LNCaP clone FGC (cell line): ENCODE measurements at regions not wholly inside any gene's neighbourhood (a gene's known extent, or its start where the extent isn't known, plus 50 kb on each side); places are given as distances from the start of the nearest gene placed in this dataset.

ENCODE experiments used
- DNase-seq: peaks from one replicate; pipeline ENCODE4 v3.0.0-alpha.2; 2011; ENCODE audit warnings: low read depth
- H3K4me3 ChIP-seq: 2 replicates; pipeline ENCODE4 v1.5.1; 2011; ENCODE audit warnings: mild to moderate bottlenecking, low read depth, low read length, control low read depth
- CTCF ChIP-seq: IDR thresholded peaks from 2 replicates; pipeline ENCODE4 v1.5.1; 2012; ENCODE audit warnings: mild to moderate bottlenecking; ENCODE audit not compliant: control insufficient read depth, insufficient read depth; ENCODE audit errors: extremely low read depth

- no peak for TF ChIP-seq CTCF
- no peak for DNase-seq
- H3K4me3 ChIP-seq, result no peak overlapping the region
Observed at GRCh38 chr4:18343581-18343980, 322.0 kb upstream of the LCORL start.

GRCh38 chr4:18342847-18343246 is 321.3 kb upstream of the LCORL start:
- no peak overlapping the region for H3K4me3 ChIP-seq
- TF ChIP-seq CTCF, result no peak
- DNase-seq, result no peak

- no peak for TF ChIP-seq CTCF
- no peak overlapping the region for H3K4me3 ChIP-seq
- DNase-seq, result no peak
Observed at GRCh38 chr4:18321956-18322530, 300.5 kb upstream of the LCORL start.

GRCh38 chr4:18319431-18319830 is 297.9 kb upstream of the LCORL start:
- H3K4me3 ChIP-seq, result no peak overlapping the region
- no peak for TF ChIP-seq CTCF
- no peak for DNase-seq

GRCh38 chr4:18318682-18319388 is 297.3 kb upstream of the LCORL start:
- TF ChIP-seq CTCF, result no peak
- H3K4me3 ChIP-seq, result no peak overlapping the region
- DNase-seq, result no peak

GRCh38 chr4:18314731-18315130 is 293.2 kb upstream of the LCORL start:
- no peak overlapping the region for H3K4me3 ChIP-seq
- DNase-seq, result no peak
- TF ChIP-seq CTCF, result no peak

GRCh38 chr4:18297684-18298083 is 276.1 kb upstream of the LCORL start:
- TF ChIP-seq CTCF, result no peak
- DNase-seq, result no peak

More at GRCh38 chr4:18297684-18298083, 276.1 kb upstream of the LCORL start:
- no peak overlapping the region for H3K4me3 ChIP-seq
